ENCODE measurements at regions not wholly inside any gene's neighbourhood (a gene's known extent, or its start where the extent isn't known, plus 50 kb on each side); places are given as distances from the start of the nearest gene placed in this dataset.
A peak's percentile ranks its signal among the peaks of the same experiment; 100 is the strongest.

GRCh38 chr18:51651761-51652160 lies 454.3 kb upstream of the MEX3C start:
- no peak for DNase-seq (ENCODE audit: low spot score)

GRCh38 chr18:51653507-51654213 lies 456.2 kb upstream of the MEX3C start:
- no peak for DNase-seq (ENCODE audit: low spot score)

- no peak for DNase-seq (ENCODE audit: low spot score)
These were observed 457.2 kb upstream of the MEX3C start for GRCh38 chr18:51654488-51655326.

GRCh38 chr18:51655327-51655698 lies 457.8 kb upstream of the MEX3C start:
- peak; percentile 15 for DNase-seq (ENCODE audit: low spot score)

GRCh38 chr18:51656249-51656648 lies 458.8 kb upstream of the MEX3C start:
- no peak for DNase-seq (ENCODE audit: low spot score)

- DNase-seq (ENCODE audit: low spot score) = no peak
These were observed 461.0 kb upstream of the MEX3C start for GRCh38 chr18:51658436-51658835.

GRCh38 chr18:51659781-51660180 lies 462.3 kb upstream of the MEX3C start:
- no peak for DNase-seq (ENCODE audit: low spot score)

- no peak for DNase-seq (ENCODE audit: low spot score)
These were observed 462.8 kb upstream of the MEX3C start for GRCh38 chr18:51660188-51660715.

GRCh38 chr18:51664236-51664635 lies 466.8 kb upstream of the MEX3C start:
- no peak for DNase-seq (ENCODE audit: low spot score)

- peak; percentile 27 for DNase-seq (ENCODE audit: low spot score)
These were observed 469.3 kb upstream of the MEX3C start for GRCh38 chr18:51666763-51667191.

GRCh38 chr18:51668101-51668500 lies 470.6 kb upstream of the MEX3C start:
- peak; percentile 60 for DNase-seq (ENCODE audit: low spot score)

GRCh38 chr18:51668607-51669006 lies 471.1 kb upstream of the MEX3C start:
- no peak for DNase-seq (ENCODE audit: low spot score)

GRCh38 chr18:51686590-51686989 lies 489.1 kb upstream of the MEX3C start:
- no peak for DNase-seq (ENCODE audit: low spot score)

GRCh38 chr18:51687845-51688585 lies 490.5 kb upstream of the MEX3C start:
- DNase-seq (ENCODE audit: low spot score) = no peak

- DNase-seq (ENCODE audit: low spot score) = no peak
These were observed 495.1 kb upstream of the MEX3C start for GRCh38 chr18:51692612-51693011.

- DNase-seq (ENCODE audit: low spot score) = no peak
These were observed 513.9 kb upstream of the MEX3C start for GRCh38 chr18:51711298-51711889.

GRCh38 chr18:51712821-51713220 lies 515.3 kb upstream of the MEX3C start:
- DNase-seq (ENCODE audit: low spot score) = no peak

- DNase-seq (ENCODE audit: low spot score) = no peak
These were observed 518.8 kb upstream of the MEX3C start for GRCh38 chr18:51716277-51716676.

- DNase-seq (ENCODE audit: low spot score) = no peak
These were observed 523.9 kb upstream of the MEX3C start for GRCh38 chr18:51721388-51721787.

GRCh38 chr18:51721996-51722395 lies 524.5 kb upstream of the MEX3C start:
- DNase-seq (ENCODE audit: low spot score) = no peak

- peak; percentile 2 for DNase-seq (ENCODE audit: low spot score)
These were observed 527.6 kb upstream of the MEX3C start for GRCh38 chr18:51724790-51725721.
